GM21576 (cell line): ENCODE measurements at regions not wholly inside any gene's neighbourhood (a gene's known extent, or its start where the extent isn't known, plus 50 kb on each side); places are given as distances from the start of the nearest gene placed in this dataset.

Experiments
- ATAC-seq: cut with Tn5 transposase; IDR thresholded peaks from one replicate; pipeline ENCODE4 v1.9.1; 2021; ENCODE audit warnings: mild to moderate bottlenecking, moderate library complexity; ENCODE audit not compliant: unreplicated experiment

DNA sequence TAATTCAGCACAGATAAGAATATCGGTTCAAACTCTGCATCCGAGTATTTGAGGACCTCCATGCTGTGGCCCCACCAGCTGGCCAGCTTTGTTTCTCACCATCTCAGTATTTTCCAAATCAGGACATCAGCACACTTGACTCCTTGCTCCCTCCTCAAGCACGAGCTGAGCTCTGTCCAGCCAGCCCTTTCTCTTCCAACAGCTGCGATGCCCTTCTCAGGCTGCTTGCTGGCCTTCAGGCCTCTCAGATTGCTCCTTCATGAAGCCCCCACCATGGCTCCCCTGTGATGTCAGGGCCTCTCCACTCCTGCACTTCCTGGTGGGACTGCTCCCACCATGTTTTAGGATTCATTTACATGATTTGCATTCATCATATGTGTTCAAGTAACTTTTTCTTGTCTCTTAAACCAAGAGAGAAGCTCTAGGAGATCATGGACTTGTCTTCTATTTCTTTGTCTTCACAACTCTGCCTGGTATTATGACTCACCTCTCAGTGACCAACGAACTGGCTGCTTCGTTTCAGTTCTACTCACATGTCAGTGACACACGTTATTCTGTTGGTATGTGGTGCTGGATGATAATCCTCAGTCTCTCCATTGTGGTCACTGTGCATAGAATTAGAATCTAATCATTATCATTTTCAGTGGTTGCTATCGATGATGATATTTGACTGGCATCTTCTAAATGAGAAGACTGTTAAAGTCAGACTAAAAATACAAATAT is 471.7 kb downstream of the EFNB2 start:
- ATAC-seq, result no peak

DNA sequence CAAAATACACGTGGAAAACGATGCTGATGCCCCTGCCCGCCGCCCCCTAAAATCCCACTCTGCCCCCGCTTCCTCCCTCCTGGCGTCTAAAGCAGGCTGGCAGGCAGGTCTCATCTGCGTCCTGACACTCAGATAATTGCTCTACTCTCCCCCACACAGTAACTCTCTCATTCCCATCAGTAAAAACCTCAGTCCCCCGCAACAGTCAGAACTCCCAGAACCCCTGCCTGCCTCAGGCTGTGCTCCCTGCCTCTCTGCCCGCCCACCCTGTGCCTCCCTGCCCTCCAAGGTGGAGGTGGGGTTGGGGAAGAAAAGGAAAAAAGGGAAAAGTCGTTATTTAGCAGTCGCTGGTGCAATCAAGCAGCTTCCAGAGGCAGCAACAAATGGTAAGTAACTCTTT is 473.7 kb downstream of the EFNB2 start:
- no peak for ATAC-seq

DNA sequence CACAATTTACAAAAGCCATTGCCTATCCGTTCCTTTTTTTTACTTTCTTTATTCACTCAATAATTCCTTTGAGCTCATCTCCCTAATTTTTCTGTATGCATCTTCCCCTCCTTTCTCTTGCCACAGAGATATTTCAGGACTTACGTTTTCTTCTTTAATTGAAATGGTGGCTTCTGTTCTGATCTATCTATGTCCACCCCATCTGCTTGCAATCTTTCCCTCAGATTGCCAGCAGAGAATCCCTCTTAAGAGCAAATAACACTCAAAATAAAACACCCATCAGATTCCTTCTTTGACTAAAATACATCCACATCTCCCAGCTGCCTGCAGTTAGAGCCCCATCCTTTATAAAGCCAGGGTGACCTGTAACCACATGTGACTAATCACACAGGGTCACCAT is 478.6 kb downstream of the EFNB2 start:
- ATAC-seq, result no peak

DNA sequence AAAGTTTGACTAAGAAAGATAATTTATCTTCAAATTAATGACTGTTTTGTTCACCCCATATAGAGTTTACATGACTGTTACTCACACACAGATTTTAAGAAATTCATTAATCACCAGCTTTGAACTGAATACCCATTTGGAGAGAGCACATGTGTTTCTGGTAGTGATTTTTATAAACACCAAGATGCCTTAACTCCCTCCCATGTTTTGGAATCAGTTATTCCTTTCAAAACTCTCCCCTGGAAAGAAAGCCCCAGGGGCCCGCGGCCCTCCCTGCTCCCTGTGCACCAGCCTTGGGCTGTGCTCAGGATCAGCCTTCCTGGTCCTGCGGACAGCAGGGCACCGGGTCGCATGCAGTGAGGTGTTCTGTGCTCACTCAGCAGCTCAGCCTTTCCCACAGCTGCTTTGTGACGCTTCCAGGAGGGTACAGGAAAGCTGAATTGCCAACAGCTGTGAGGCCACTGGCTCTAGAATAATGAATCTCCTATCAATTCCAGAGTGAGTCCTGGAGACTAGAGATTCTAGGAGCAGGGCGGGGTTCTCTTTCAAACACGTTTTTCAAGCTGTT is 483.2 kb downstream of the EFNB2 start:
- ATAC-seq, result no peak

DNA sequence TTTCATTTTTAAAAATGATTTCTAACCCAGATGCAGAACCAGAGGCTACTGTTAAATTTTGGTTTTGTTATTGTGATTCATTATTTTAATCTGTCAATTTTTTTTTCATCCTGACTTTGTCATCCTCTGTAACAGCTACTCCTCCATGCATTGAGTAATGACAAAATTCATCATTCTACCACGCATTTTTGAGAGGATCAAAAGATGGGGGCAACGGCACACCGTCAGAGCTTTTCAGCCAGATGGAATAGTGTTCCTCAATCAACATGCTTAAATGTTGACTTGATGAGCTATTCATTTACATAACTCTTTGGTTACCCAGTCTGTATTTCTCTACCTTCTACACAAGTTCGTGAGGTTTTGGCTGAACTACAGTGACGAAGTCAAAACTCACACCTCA is 486.3 kb downstream of the EFNB2 start:
- no peak for ATAC-seq

DNA sequence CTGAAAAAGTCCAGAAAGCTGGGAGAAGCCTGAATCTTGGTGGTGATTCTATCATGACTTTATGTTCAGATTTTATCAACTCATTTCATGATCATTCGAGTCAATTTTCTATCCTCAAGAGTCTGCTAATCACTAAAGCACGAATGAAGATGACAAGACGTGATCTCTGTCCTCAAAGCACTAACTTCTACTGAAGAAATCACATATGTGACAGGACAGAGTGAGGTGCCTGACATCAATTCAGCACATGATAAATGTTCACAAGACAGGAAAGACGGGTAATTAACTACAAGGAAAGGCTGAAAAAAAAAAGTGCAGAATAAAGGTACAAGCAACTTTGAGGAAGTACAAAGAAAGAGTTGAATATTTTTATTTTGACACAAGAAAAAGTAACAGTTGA is 487.1 kb downstream of the EFNB2 start:
- no peak for ATAC-seq

DNA sequence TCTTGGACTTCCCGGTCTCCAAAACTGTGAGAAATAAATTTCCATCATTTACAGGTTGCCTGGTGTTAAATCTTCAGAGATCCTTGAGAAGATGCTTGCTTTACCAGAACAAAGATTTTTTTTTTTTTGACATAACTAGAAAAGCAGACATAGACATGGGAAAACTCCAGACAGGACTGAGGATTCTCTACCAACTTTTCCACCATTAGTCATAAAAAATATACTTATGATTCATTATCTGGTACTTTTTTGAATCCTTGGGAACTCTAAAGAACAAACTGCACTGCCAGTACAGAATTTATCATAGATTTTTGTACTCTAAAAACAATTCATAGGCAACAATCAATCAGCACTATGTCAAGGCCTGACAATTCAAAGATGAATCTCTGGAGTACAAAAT is 487.6 kb downstream of the EFNB2 start:
- no peak for ATAC-seq

DNA sequence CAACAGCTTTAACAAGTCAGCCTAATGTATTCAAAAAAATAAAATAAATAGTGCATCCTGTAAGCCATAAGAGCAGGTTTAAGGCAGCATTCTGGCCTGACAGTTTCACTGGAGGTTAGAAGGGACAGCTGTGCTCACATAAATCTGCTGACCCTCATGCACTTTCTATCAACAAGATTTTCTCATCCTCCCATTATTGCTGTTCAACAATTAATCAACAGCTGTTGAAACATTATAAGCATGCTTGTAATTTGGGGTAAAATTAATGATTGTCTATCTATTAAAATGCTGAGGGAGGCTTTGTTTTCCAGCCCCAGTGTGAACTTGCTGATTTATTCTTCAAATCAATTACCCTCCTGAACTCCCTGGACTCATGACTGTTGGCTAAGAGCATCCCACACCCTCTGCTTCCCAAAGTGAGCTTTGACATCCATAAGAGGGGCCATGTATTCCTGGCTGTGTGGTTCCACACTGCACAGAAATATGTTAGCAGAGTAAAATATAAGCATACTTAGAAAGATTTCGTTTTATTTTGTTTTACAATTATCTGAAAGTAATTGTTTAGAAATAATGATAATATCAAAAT is 492.4 kb downstream of the EFNB2 start:
- ATAC-seq, result no peak

DNA sequence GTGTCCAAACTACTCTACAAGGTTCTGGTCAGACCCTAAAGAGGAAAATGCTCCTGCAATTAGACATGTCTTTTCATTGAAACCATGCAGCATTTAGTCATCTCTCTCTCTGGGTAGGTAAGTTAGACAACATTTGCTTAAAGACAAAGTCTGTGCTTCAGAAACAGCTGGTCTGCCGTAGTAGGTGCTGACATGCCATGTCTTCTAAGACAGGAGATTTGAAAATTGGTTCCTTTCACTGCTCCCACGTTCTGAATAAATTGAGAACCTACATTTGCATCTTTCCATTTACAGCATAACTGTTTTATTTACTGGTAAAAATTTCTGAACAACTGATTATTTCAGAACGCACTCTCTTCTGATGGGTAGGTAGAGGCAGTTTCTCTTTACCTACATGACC is 494.0 kb downstream of the EFNB2 start:
- no peak for ATAC-seq

DNA sequence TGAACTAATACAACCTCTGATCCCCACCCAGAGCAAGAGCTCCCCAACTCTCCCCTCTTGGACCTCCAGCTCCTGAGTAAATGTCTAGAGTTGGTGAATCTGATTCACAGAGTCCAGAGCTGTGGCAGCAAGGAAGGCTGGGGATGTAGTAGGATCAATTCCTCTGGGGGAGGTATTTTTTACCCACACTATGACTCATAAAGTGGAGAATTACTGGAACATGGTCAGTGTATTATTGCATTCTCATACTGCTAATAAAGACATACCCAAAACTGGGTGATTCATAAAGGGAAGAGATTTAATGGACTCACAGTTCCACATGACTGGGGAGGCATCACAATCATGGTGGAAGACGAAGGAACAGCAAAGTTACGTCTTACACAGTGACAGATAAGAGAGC is 496.7 kb downstream of the EFNB2 start:
- ATAC-seq, result no peak

DNA sequence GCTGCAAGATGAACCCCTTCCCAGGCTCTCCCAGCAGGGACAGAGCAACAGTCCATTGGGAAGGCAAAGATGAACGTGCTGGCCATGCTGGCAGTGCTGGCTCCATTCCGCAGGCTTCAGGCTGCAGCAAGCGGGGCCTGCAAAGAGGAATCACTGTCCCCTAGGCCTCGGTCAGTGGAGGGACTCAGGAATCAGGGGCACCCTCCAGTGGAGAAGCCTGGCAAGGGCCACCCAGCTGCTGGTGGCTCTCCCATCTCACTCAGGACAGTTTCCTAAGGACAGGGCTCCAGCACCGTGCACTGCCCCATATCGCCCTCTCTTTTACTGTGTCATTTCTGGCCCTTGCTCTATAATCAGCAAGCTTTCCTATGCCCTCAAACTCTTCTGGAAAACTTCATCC is 498.6 kb downstream of the EFNB2 start:
- no peak for ATAC-seq

DNA sequence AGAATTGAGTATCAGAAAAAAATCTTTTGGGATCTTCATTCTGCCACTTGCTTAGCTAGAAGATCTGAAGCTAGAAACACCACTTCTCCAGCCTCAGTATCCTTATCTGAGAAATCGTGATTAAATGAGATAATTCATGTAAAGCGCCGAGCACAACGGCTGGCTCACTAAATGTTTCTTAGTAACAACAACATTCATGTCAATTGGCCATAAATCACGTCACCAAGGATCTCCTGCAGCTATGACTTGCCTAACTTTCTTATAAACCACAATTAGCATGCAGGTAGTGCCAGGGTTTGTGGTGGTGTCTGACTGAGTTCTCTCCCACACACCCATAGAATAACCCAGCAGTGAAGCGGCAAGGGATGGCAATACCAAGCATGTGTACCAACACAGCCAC is 501.3 kb downstream of the EFNB2 start:
- ATAC-seq, result no peak

DNA sequence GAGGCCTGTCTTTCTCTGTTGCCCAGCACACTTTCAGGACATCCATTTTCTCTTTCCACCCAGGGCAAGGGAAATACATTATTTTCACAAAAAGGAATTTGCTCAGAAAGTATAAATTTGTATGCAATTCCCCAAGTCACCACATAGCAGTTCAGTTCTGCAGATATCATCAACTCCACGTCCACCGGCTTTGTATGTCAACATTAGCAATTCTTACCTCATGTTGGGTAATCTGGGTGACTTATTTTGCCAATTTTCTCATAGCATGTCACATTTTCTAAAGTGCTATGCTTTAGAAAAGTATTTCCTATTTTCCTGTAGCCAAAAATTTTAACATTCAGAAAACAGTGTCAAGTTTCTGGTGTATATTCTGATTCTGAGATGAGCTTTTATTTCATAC is 501.8 kb downstream of the EFNB2 start:
- no peak for ATAC-seq

DNA sequence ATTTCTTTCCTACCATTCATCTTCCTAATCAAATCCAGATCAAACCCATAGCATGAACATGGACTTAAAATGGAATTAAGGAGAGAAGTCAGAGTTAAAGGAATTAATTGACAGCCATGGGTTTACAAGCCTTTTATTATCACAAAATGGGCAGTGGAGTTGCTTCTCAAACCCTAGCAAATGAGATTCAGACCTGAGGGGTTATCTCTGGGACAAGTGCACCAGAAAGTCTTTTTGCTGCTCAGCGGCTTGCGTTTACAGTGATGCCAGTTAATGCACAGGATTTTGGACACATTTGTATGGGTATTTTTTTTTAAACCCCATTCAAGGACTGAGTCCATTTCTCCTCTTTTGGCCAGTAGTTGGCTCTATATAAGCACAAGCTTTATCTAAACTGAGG is 503.0 kb downstream of the EFNB2 start:
- ATAC-seq, result no peak

DNA sequence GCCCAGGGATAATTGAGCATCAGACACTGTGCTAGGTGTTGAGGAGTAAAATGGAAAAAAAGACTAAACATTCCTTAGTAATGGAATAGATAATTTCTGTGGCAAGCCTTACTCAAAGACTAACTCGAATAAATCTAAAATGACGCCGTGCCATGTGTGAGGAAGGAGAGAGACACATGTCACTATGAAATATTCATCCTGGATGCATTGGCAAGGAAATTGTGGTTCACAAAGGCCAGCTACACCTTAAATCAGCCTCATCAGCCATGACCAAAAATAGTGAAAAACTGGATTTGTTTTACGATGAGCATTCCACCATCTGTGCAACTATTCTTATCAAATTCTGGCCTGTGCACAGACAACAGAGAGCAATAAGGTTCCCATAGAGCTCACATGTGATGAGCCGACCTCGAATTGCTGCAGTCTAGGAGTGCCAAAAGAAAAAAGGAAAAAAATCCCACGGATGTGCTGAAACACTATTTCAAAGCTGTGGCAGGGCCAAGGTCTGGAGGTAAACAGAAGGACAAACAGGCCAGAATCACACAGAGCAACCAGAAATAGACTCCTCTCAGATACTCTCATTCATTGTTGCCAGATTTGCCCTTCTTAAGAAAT is 505.7 kb downstream of the EFNB2 start:
- no peak for ATAC-seq

DNA sequence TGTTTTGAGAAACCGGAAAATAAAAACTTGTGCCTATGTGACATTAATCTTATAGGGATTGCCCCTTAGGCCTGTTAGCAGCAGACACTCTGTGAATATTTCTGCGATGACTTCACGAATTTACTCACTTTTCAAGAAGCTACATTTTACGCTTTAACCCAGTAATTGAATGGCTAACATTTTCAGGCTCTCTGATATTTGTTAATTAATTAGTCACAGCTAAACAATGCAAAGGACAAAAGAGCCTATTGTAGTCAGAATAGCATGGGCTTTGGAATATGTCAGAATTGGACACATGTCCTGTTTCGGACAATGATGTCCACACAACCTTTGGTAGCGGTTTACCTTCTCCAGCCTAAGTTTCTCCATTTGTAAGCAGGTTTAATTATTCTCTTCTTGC is 506.6 kb downstream of the EFNB2 start:
- ATAC-seq, result no peak

DNA sequence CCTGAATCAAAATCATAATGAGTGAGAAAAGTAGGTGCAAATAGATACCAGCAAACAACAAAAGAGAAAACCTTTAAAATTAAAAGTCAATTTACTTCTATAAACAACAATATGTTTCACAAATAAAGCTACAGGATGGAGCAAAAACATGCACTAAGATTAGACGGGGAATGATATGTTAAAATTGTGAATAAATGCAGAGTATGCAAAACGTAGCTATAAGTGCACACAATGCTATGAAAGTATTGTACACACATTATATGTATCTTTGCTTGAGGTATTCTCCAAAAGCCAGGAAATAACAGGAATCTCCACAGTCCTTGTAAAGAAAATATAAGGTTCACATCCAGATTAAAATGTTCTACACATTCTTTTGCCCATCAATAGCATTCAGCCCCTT is 523.9 kb downstream of the EFNB2 start:
- no peak for ATAC-seq

DNA sequence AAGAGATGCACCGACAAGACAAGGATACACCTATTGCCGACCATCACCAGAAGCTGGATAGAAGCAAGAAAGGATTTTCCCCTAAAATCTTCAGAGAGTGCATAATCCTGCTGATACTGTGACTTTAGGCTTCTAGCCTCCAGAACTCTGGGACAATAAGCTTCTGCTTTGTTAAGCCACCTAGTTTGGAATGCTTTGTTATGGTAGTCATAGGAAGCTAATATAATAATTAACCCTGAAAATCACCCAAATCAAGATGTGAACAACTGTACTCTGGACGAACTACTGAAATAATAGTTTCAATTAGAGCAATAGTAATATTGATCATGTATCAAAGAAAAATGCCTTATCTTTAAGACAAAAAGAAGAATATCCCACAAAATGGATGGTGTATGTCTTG is 524.6 kb downstream of the EFNB2 start:
- ATAC-seq, result no peak

DNA sequence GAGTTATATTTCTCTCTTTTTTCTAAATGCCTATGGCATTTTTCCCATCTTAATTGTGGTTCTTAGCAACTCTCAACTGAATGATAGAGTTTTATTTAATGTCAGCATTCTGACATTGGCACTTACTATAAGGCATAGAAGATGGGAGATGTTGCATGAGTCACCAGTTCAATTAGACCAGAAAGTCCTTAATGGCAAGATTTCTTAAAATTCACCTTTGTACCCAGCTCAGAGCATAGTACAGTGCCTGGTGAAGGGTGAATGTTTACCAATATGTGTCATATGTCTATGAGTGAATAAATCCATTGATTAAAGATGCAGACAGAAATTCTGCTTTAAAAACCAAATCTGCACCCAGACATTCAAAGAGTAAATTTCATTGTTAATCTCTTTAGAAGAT is 526.9 kb downstream of the EFNB2 start:
- no peak for ATAC-seq

DNA sequence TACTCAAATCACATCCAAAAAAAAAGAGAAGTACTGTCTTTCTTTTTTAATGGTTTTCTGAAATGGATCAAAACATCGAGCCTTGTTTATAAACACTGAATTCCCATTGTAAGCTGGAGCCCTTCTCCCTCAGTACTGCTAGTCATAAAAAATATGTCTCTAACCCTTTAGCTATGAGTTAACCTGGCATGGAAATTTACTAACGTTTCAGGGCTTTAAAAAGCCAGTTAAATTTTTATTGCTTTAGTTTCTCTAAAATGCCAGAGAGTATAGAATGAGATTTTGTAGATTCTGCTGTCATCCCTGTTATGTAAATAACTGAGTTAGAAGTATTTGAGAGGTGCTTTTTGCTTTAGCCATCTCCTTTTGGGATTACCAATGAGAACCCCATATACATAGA is 528.3 kb downstream of the EFNB2 start:
- no peak for ATAC-seq

DNA sequence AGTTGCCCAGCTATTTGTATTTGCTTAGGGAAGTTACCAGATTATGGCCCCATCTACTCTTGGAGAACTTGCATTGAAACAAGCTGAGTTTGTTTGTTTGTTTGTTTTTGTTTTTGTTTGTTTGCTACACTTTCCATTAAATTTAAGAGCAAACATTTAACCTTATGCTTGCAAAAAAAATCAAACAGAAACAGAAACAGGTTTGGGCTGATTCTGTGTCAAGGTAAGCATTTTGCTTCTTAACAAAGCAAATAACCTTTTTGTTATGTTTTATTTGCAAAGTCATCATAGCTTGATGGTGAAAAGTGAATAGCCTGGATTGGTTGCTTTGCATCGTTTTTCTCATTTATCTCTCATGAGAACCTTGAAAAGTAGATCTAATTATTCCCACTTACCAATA is 531.8 kb downstream of the EFNB2 start:
- no peak for ATAC-seq

DNA sequence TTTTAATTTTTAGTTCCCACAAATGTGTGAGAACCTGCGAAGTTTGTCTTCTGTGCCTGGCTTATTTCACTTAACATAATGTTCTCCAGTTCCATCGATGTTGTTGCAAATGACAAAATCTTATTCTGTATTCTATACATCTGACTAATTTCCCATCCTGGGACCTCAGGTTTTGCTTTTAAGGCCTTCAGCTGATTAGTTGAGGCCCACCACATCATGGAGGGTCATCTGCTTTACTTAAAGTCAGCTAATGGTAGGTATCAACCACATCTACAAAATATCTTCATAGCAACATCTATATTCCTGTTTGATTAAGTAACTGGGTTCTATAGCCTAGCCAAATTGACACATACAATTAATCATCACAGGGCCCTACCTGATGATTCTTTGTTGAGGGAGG is 534.0 kb downstream of the EFNB2 start:
- ATAC-seq, result no peak
